ENCODE measurements at regions not wholly inside any gene's neighbourhood (a gene's known extent, or its start where the extent isn't known, plus 50 kb on each side); places are given as distances from the start of the nearest gene placed in this dataset.

- H2AFZ ChIP-seq (replicated peaks): no peak overlapping the region
- H3K27me3 ChIP-seq: no peaks in the 10 kb centered on the region
- Mint-ChIP-seq H3K36me3 (no peaks in the 10 kb centered on the region), H3K27ac (no peak overlapping the region), H3K9me3 (peaks cover 4% of the 10 kb centered on the region), H3K4me1 (no peaks in the 10 kb centered on the region), H3K27me3 (ENCODE audit: insufficient read depth, low read depth) (peaks cover 2% of the 10 kb centered on the region), H3K4me3 (no peak overlapping the region)
- H3K4me3 ChIP-seq: no peak overlapping the region
- H3K27ac ChIP-seq: no peak overlapping the region
- H3K4me2 ChIP-seq: no peak overlapping the region
- no peaks in the 10 kb centered on the region for H3F3A ChIP-seq (ENCODE audit: low read depth)
- peaks cover 7% of the 10 kb centered on the region for H3K9me3 ChIP-seq (ENCODE audit: low read depth)
- H3K4me1 ChIP-seq: no peaks in the 10 kb centered on the region
- no peaks in the 10 kb centered on the region for H3K36me3 ChIP-seq
- TF ChIP-seq CTCF (IDR thresholded peaks at IDR 0.05): no peak
- no peak for TF ChIP-seq EZH2phosphoT487 (IDR thresholded peaks at IDR 0.05)
- DNase-seq (ENCODE audit: low spot score): no peak
- no peaks in the 10 kb centered on the region for H3K79me2 ChIP-seq (ENCODE audit: low read depth)
- no peak overlapping the region for H3K9ac ChIP-seq
- H4K20me1 ChIP-seq (ENCODE audit: low read depth): no peaks in the 10 kb centered on the region
These were observed 183.0 kb downstream of the CDCA7 start for GRCh38 chr2:173537694-173538093.

GRCh38 chr2:173539615-173540014, 184.9 kb downstream of the CDCA7 start:
- Histone ChIP-seq H3K27me3 (no peaks in the 10 kb centered on the region), H3K9me3 (ENCODE audit: low read depth) (no peaks in the 10 kb centered on the region), H3K4me2 (no peak overlapping the region), H3K27ac (no peak overlapping the region), H3K36me3 (no peaks in the 10 kb centered on the region), H3K79me2 (ENCODE audit: low read depth) (no peaks in the 10 kb centered on the region), H3K9ac (no peak overlapping the region), H3F3A (ENCODE audit: low read depth) (no peaks in the 10 kb centered on the region), H2AFZ (replicated peaks) (no peak overlapping the region), H3K4me3 (no peak overlapping the region), H4K20me1 (ENCODE audit: low read depth) (no peaks in the 10 kb centered on the region), H3K4me1 (no peaks in the 10 kb centered on the region)
- H3K9me3 Mint-ChIP-seq: peaks cover 4% of the 10 kb centered on the region
- TF ChIP-seq EZH2phosphoT487 (IDR thresholded peaks at IDR 0.05) (no peak), EZH2 (IDR thresholded peaks at IDR 0.05) (no peak), CTCF (IDR thresholded peaks at IDR 0.05) (no peak)
- no peak for DNase-seq (ENCODE audit: low spot score)
- H3K36me3 Mint-ChIP-seq: no peaks in the 10 kb centered on the region
- H3K4me3 Mint-ChIP-seq: no peak overlapping the region
- no peak overlapping the region for H3K27ac Mint-ChIP-seq
- H3K4me1 Mint-ChIP-seq: no peaks in the 10 kb centered on the region
- H3K27me3 Mint-ChIP-seq (ENCODE audit: insufficient read depth, low read depth): peaks cover 2% of the 10 kb centered on the region

GRCh38 chr2:173544641-173545363, 190.1 kb downstream of the CDCA7 start:
- no peak overlapping the region for H3K27ac ChIP-seq
- H3K9me3 Mint-ChIP-seq: no peaks in the 10 kb centered on the region
- no peak overlapping the region for H3K9ac ChIP-seq
- no peak overlapping the region for H3K4me3 Mint-ChIP-seq
- H4K20me1 ChIP-seq (ENCODE audit: low read depth): no peaks in the 10 kb centered on the region
- H3K4me1 Mint-ChIP-seq: peaks cover 4% of the 10 kb centered on the region
- H3K79me2 ChIP-seq (ENCODE audit: low read depth): no peaks in the 10 kb centered on the region
- H3K9me3 ChIP-seq (ENCODE audit: low read depth): no peaks in the 10 kb centered on the region
- H3K36me3 Mint-ChIP-seq: no peaks in the 10 kb centered on the region
- H3K4me2 ChIP-seq: no peak overlapping the region
- no peaks in the 10 kb centered on the region for H3K36me3 ChIP-seq
- H3K27ac Mint-ChIP-seq: no peak overlapping the region
- no peak for TF ChIP-seq CTCF (IDR thresholded peaks at IDR 0.05)
- no peak for TF ChIP-seq EZH2phosphoT487 (IDR thresholded peaks at IDR 0.05)
- no peak for TF ChIP-seq EZH2 (IDR thresholded peaks at IDR 0.05)
- no peak for DNase-seq (ENCODE audit: low spot score)
- no peaks in the 10 kb centered on the region for H3K27me3 Mint-ChIP-seq (ENCODE audit: insufficient read depth, low read depth)
- H3K4me3 ChIP-seq: no peak overlapping the region
- H2AFZ ChIP-seq (replicated peaks): no peak overlapping the region
- no peaks in the 10 kb centered on the region for H3K27me3 ChIP-seq
- H3K4me1 ChIP-seq: peaks cover 13% of the 10 kb centered on the region
- H3F3A ChIP-seq (ENCODE audit: low read depth): no peaks in the 10 kb centered on the region

Data from neural progenitor cell (in vitro differentiated cells).